H9 (cell line): ENCODE measurements at regions not wholly inside any gene's neighbourhood (a gene's known extent, or its start where the extent isn't known, plus 50 kb on each side); places are given as distances from the start of the nearest gene placed in this dataset.

Experiments
- DNase-seq: peaks from one replicate; pipeline ENCODE4 v3.0.0-alpha.2; 2017
- H2AFZ ChIP-seq: one replicate; pipeline ENCODE4 v1.6.1; 2013; ENCODE audit warnings: mild to moderate bottlenecking, low read length, control low read depth, moderate library complexity
- H2AK5ac ChIP-seq: 2 replicates; pipeline ENCODE4 v1.6.1; 2013; ENCODE audit warnings: low read length, control low read depth, mixed read lengths; ENCODE audit not compliant: insufficient read length
- H2BK120ac ChIP-seq: one replicate; pipeline ENCODE4 v1.6.1; 2013; ENCODE audit warnings: low read depth, mild to moderate bottlenecking, low read length, control low read depth, inconsistent platforms; ENCODE audit not compliant: poor library complexity, severe bottlenecking
- H2BK12ac ChIP-seq: 2 replicates; pipeline ENCODE4 v1.6.1; 2013; ENCODE audit warnings: low read length, control low read depth, mixed read lengths, low read depth; ENCODE audit not compliant: insufficient read length
- H2BK15ac ChIP-seq: 2 replicates; pipeline ENCODE4 v1.6.1; 2013; ENCODE audit warnings: low read depth, low read length, control low read depth
- H2BK20ac ChIP-seq: one replicate; pipeline ENCODE4 v1.6.1; 2013; ENCODE audit warnings: low read depth, mild to moderate bottlenecking, low read length, control low read depth, inconsistent platforms; ENCODE audit not compliant: poor library complexity, severe bottlenecking
- H2BK5ac ChIP-seq: 2 replicates; pipeline ENCODE4 v1.6.1; 2013; ENCODE audit warnings: low read length, control low read depth, mixed read lengths; ENCODE audit not compliant: insufficient read length
- H3K14ac ChIP-seq: 2 replicates; pipeline ENCODE4 v1.6.1; 2013; ENCODE audit warnings: low read length, control low read depth; ENCODE audit not compliant: insufficient read depth
- H3K18ac ChIP-seq: 2 replicates; pipeline ENCODE4 v1.6.1; 2013; ENCODE audit warnings: low read depth, mild to moderate bottlenecking, mixed read lengths, low read length, control low read depth; ENCODE audit not compliant: insufficient read length
- H3K23ac ChIP-seq: 2 replicates; pipeline ENCODE4 v1.6.1; 2013; ENCODE audit warnings: low read length, control low read depth, mixed read lengths, low read depth; ENCODE audit not compliant: insufficient read length
- H3K23me2 ChIP-seq: 2 replicates; pipeline ENCODE4 v1.6.1; 2013; ENCODE audit warnings: low read depth, mild to moderate bottlenecking, mixed read lengths, low read length, control low read depth; ENCODE audit not compliant: insufficient read length, poor library complexity, severe bottlenecking
- H3K27ac ChIP-seq: 2 replicates; pipeline ENCODE4 v1.5.1; 2013; ENCODE audit warnings: low read length, control low read depth, mixed read lengths, low read depth; ENCODE audit not compliant: insufficient read length
- H3K27me3 ChIP-seq: 2 replicates; pipeline ENCODE4 v1.6.1; 2013; ENCODE audit warnings: low read length, control low read depth, inconsistent platforms; ENCODE audit not compliant: insufficient read depth
- H3K4ac ChIP-seq: 2 replicates; pipeline ENCODE4 v1.6.1; 2013; ENCODE audit warnings: low read depth, mild to moderate bottlenecking, control low read depth, inconsistent platforms, low read length, moderate library complexity
- H3K4me1 ChIP-seq: 2 replicates; pipeline ENCODE4 v1.6.1; 2013; ENCODE audit warnings: low read length, control low read depth, inconsistent platforms; ENCODE audit not compliant: insufficient read depth
- H3K4me2 ChIP-seq: 2 replicates; pipeline ENCODE4 v1.6.1; 2013; ENCODE audit warnings: low read length, control low read depth, mixed read lengths; ENCODE audit not compliant: insufficient read length, insufficient read depth
- H3K56ac ChIP-seq: 2 replicates; pipeline ENCODE4 v1.6.1; 2013; ENCODE audit warnings: low read depth, mild to moderate bottlenecking, mixed read lengths, low read length, control low read depth; ENCODE audit not compliant: insufficient read length
- H3K79me1 ChIP-seq: 2 replicates; pipeline ENCODE4 v1.6.1; 2013; ENCODE audit warnings: low read depth, mild to moderate bottlenecking, moderate library complexity, low read length, control low read depth, inconsistent platforms; ENCODE audit not compliant: insufficient read depth, poor library complexity, severe bottlenecking
- H3K79me2 ChIP-seq: 2 replicates; pipeline ENCODE4 v1.6.1; 2013; ENCODE audit warnings: low read length, control low read depth, inconsistent platforms; ENCODE audit not compliant: insufficient read depth
- H3K9ac ChIP-seq: 2 replicates; pipeline ENCODE4 v1.6.1; 2013; ENCODE audit warnings: low read length, control low read depth, mixed read lengths; ENCODE audit not compliant: insufficient read length; ENCODE audit errors: extremely low read depth
- H3K9me3 ChIP-seq: one replicate; pipeline ENCODE4 v1.6.1; 2013; ENCODE audit warnings: low read depth, low read length, inconsistent platforms; ENCODE audit not compliant: control insufficient read depth
- H3T11ph ChIP-seq: one replicate; pipeline ENCODE4 v1.6.1; 2013; ENCODE audit warnings: mild to moderate bottlenecking, low read length, control low read depth, inconsistent platforms
- H4K20me1 ChIP-seq: one replicate; pipeline ENCODE4 v1.6.1; 2013; ENCODE audit not compliant: control insufficient read depth, insufficient read length, insufficient read depth
- H4K5ac ChIP-seq: 2 replicates; pipeline ENCODE4 v1.6.1; 2013; ENCODE audit warnings: low read depth, mild to moderate bottlenecking, mixed read lengths, low read length, control low read depth; ENCODE audit not compliant: insufficient read length
- H4K8ac ChIP-seq: replicated peaks from 2 replicates; pipeline ENCODE4 v1.6.1; 2013; ENCODE audit warnings: low read length, control low read depth, mixed read lengths, low read depth; ENCODE audit not compliant: insufficient read length
- H4K91ac ChIP-seq: 2 replicates; pipeline ENCODE4 v1.6.1; 2013; ENCODE audit warnings: low read depth, mild to moderate bottlenecking, moderate library complexity, mixed read lengths, low read length, control low read depth; ENCODE audit not compliant: insufficient read length
- H3K27ac Mint-ChIP-seq, 3 experiments: 2 replicates in 2 of 3; 3 replicates in 1 of 3; pipeline ENCODE4 v1.8.0; 2020 to 2021; ENCODE audit warnings: mixed read lengths in 3 of 3, mild to moderate bottlenecking in 1 of 3, moderate library complexity in 1 of 3
- H3K27me3 Mint-ChIP-seq: 2 replicates; pipeline ENCODE4 v1.8.0; 2021; ENCODE audit warnings: low read depth, mild to moderate bottlenecking, moderate library complexity, mixed read lengths
- H3K36me3 Mint-ChIP-seq, 3 experiments: 2 replicates in 2 of 3; 3 replicates in 1 of 3; pipeline ENCODE4 v1.8.0; 2020 to 2021; ENCODE audit warnings: low read depth in 3 of 3, mixed read lengths in 3 of 3; ENCODE audit not compliant: insufficient read depth in 1 of 3
- H3K4me1 Mint-ChIP-seq, 2 experiments: 2 replicates each; pipeline ENCODE4 v1.8.0; 2020; ENCODE audit warnings: mixed read lengths in 2 of 2
- H3K4me3 Mint-ChIP-seq, 2 experiments: 2 replicates in 1 of 2; 3 replicates in 1 of 2; pipeline ENCODE4 v1.8.0; 2020 to 2021; ENCODE audit warnings: mild to moderate bottlenecking in 2 of 2, mixed read lengths in 2 of 2, moderate library complexity in 1 of 2
- H3K9me3 Mint-ChIP-seq, 2 experiments: 2 replicates in 1 of 2; 3 replicates in 1 of 2; pipeline ENCODE4 v1.8.0; 2020; ENCODE audit warnings: mild to moderate bottlenecking in 2 of 2, mixed read lengths in 2 of 2, moderate library complexity in 1 of 2
- CTCF ChIP-seq: fragments of 200-600 bp; sonication (generic); conservative IDR thresholded peaks from 3 replicates; pipeline ENCODE4 v1.8.0; 2021; ENCODE audit warnings: antibody characterized with exemption, mild to moderate bottlenecking
- WGBS: extraction: QIAGEN DNeasy Blood & Tissue Kit; methylation state at CpG from one replicate; pipeline ENCODE4 v1.1.7; 2013; ENCODE audit warnings: missing lambda C conversion rate, low lambda C conversion rate, mixed read lengths; ENCODE audit not compliant: insufficient read length; ENCODE audit errors: extremely low coverage; 5-methylcytosine and 5-hydroxymethylcytosine counted together

GRCh38 chr1:101389547-101389929 is 152.7 kb downstream of the S1PR1 start:
- Histone ChIP-seq H4K8ac (no peak overlapping the region), H3K9ac (no peak overlapping the region), H3K79me1 (no peaks in the 10 kb centered on the region), H4K20me1 (no peaks in the 10 kb centered on the region), H2BK15ac (no peak overlapping the region), H3K9me3 (no peaks in the 10 kb centered on the region), H3K23me2 (no peaks in the 10 kb centered on the region), H3K14ac (no peak overlapping the region), H2AK5ac (no peak overlapping the region), H3K18ac (no peak overlapping the region), H4K91ac (no peak overlapping the region), H2BK5ac (no peak overlapping the region), H3K23ac (no peak overlapping the region), H3K4me2 (no peak overlapping the region), H3K4ac (no peak overlapping the region), H2BK20ac (no peak overlapping the region), H2BK12ac (no peak overlapping the region), H3K4me1 (no peaks in the 10 kb centered on the region), H3K56ac (no peak overlapping the region), H2BK120ac (no peak overlapping the region), H2AFZ (no peak overlapping the region), H3K27ac (no peak overlapping the region), H3T11ph (no peak overlapping the region), H3K79me2 (no peaks in the 10 kb centered on the region), H4K5ac (no peak overlapping the region), H3K27me3 (no peaks in the 10 kb centered on the region)
- H3K4me1 Mint-ChIP-seq = peaks cover 3% of the 10 kb centered on the region in 2 experiments; a peak in 2 of 4 replicates
- TF ChIP-seq CTCF = no peak
- H3K27me3 Mint-ChIP-seq = no peaks in the 10 kb centered on the region; the same call in 1 of the 2 replicates
- no CpG with 5 or more reads among the region's 2 CpGs for WGBS
- H3K36me3 Mint-ChIP-seq = peaks cover 8 to 20% (median 11%) of the 10 kb centered on the region in 3 experiments; a peak in 6 of 7 replicates
- no peak overlapping the region for H3K4me3 Mint-ChIP-seq
- H3K9me3 Mint-ChIP-seq = peaks cover 20% of the 10 kb centered on the region in 2 experiments
- DNase-seq = no peak
- no peak overlapping the region for H3K27ac Mint-ChIP-seq
